ENCODE measurements at regions not wholly inside any gene's neighbourhood (a gene's known extent, or its start where the extent isn't known, plus 50 kb on each side); places are given as distances from the start of the nearest gene placed in this dataset.
"Not testable (repeated sequence)": the region's sequence is repeated elsewhere in the genome, so short reads cannot be mapped to it uniquely, and the experiment has no call there.

DNA sequence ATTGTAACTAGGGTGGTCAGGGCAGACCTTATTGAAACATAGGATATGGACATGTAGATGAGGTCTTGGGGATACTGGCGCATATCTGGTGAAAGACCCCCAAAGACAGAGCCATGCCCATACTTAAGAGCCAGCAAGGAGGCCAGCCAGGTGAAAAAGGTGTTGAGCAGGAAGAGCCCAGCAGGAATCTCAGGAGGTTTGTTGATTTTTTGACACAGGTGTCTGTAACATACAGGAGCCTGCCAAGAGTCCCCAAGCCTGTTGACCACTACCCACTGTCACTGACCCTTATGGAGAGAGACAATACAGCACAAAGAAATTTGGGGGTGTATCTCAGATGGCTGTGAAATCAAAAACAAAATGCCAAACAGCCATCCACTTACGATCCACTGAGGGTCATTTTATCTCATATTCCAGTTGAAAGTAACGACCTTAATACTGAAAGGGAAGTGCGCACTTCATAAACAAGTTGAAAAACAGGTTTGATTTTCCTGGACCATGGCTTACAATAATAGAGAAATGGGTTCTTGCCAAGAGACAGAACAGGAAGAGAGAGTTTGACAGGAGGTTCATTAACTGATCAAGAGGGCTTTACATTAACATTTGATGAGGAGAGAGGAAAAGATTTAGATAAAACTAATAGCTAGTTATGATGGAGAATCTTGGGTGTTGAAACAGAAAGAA, 163.6 kb downstream of the GLUL start:
- no peak for DNase-seq (ENCODE audit: low read depth in 1 of 2, low spot score in 1 of 2)
- Histone ChIP-seq H3K4me3 (replicated peaks; ENCODE audit: insufficient read depth, low read length) (no peak overlapping the region), H3K27ac (replicated peaks) (no peak overlapping the region), H3K27me3 (ENCODE audit: insufficient read depth, poor library complexity, severe bottlenecking) (no peaks in the 10 kb centered on the region)
- TF ChIP-seq POLR2AphosphoS5 (IDR thresholded peaks at IDR 0.05; ENCODE audit: low read depth), result no peak
- TF ChIP-seq, protein P1, sequence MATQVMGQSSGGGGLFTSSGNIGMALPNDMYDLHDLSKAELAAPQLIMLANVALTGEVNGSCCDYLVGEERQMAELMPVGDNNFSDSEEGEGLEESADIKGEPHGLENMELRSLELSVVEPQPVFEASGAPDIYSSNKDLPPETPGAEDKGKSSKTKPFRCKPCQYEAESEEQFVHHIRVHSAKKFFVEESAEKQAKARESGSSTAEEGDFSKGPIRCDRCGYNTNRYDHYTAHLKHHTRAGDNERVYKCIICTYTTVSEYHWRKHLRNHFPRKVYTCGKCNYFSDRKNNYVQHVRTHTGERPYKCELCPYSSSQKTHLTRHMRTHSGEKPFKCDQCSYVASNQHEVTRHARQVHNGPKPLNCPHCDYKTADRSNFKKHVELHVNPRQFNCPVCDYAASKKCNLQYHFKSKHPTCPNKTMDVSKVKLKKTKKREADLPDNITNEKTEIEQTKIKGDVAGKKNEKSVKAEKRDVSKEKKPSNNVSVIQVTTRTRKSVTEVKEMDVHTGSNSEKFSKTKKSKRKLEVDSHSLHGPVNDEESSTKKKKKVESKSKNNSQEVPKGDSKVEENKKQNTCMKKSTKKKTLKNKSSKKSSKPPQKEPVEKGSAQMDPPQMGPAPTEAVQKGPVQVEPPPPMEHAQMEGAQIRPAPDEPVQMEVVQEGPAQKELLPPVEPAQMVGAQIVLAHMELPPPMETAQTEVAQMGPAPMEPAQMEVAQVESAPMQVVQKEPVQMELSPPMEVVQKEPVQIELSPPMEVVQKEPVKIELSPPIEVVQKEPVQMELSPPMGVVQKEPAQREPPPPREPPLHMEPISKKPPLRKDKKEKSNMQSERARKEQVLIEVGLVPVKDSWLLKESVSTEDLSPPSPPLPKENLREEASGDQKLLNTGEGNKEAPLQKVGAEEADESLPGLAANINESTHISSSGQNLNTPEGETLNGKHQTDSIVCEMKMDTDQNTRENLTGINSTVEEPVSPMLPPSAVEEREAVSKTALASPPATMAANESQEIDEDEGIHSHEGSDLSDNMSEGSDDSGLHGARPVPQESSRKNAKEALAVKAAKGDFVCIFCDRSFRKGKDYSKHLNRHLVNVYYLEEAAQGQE (IDR thresholded peaks at IDR 0.05; ENCODE audit: insufficient replicate concordance, low read depth), result no peak

DNA sequence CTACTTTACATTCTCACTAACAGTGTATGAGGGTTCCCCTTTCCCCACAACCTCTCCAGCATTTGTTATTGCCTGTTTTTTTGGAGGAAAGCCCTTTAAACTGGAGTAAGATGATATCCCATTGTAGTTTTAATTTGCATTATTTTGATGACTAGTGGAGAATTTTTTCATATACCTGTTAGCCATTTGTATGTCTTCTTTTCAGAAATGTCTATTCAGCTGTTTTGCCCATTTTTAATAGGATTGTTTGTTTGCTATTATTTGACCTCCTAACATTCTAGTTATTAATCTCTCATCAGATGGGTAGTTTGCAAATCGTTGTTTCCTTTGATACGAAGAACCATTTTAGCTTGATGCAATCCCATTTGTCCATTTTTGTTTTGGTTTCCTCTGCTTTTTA, 165.0 kb downstream of the GLUL start:
- H3K27ac ChIP-seq (replicated peaks), result no peak overlapping the region
- no peaks in the 10 kb centered on the region for H3K27me3 ChIP-seq (ENCODE audit: insufficient read depth, poor library complexity, severe bottlenecking)
- TF ChIP-seq GABPA (IDR thresholded peaks at IDR 0.05; ENCODE audit: low read depth), result no peak
- TF ChIP-seq, protein P1 (IDR thresholded peaks at IDR 0.05; ENCODE audit: insufficient replicate concordance, low read depth), result no peak
- no peak for TF ChIP-seq SPI1 (IDR thresholded peaks at IDR 0.05; ENCODE audit: borderline replicate concordance, low read depth)
- TF ChIP-seq POLR2AphosphoS5 (IDR thresholded peaks at IDR 0.05; ENCODE audit: low read depth), result no peak
- TF ChIP-seq, protein P2, sequence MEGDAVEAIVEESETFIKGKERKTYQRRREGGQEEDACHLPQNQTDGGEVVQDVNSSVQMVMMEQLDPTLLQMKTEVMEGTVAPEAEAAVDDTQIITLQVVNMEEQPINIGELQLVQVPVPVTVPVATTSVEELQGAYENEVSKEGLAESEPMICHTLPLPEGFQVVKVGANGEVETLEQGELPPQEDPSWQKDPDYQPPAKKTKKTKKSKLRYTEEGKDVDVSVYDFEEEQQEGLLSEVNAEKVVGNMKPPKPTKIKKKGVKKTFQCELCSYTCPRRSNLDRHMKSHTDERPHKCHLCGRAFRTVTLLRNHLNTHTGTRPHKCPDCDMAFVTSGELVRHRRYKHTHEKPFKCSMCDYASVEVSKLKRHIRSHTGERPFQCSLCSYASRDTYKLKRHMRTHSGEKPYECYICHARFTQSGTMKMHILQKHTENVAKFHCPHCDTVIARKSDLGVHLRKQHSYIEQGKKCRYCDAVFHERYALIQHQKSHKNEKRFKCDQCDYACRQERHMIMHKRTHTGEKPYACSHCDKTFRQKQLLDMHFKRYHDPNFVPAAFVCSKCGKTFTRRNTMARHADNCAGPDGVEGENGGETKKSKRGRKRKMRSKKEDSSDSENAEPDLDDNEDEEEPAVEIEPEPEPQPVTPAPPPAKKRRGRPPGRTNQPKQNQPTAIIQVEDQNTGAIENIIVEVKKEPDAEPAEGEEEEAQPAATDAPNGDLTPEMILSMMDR (IDR thresholded peaks at IDR 0.05; ENCODE audit: insufficient read depth, low read length), result no peak
- DNase-seq (ENCODE audit: low read depth in 1 of 2, low spot score in 1 of 2), result no peak
- H3K4me3 ChIP-seq (replicated peaks; ENCODE audit: insufficient read depth, low read length), result no peak overlapping the region

DNA sequence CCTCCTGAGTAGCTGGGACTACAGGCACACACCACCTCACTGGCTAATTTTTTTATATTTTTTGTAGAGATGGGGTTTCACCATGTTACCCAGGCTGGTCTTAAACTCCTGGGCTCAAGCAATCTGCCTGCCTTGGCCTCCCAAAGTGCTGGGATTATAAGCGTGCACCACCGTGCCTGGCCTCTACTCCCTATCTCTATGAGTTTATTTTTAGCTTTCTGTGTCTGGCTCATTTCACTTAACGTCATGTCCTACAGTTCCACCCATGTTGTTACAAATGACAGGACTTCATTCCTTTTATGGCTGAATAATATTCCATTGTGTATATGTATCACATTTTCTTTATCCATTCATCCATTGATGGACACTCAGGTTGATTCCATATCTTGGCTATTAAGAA, 164.2 kb upstream of the ZNF648 start:
- not testable (repeated sequence) for H3K4me3 ChIP-seq (replicated peaks; ENCODE audit: insufficient read depth, low read length); H3K27me3 ChIP-seq (ENCODE audit: insufficient read depth, poor library complexity, severe bottlenecking); DNase-seq (ENCODE audit: low read depth in 1 of 2, low spot score in 1 of 2); H3K27ac ChIP-seq (replicated peaks)

GRCh38 chr1:182221990-182222389, 160.5 kb upstream of the ZNF648 start:
- H3K27me3 ChIP-seq (ENCODE audit: insufficient read depth, poor library complexity, severe bottlenecking); H3K4me3 ChIP-seq (replicated peaks; ENCODE audit: insufficient read depth, low read length); DNase-seq (ENCODE audit: low read depth in 1 of 2, low spot score in 1 of 2); H3K27ac ChIP-seq (replicated peaks): not testable (repeated sequence)

DNA sequence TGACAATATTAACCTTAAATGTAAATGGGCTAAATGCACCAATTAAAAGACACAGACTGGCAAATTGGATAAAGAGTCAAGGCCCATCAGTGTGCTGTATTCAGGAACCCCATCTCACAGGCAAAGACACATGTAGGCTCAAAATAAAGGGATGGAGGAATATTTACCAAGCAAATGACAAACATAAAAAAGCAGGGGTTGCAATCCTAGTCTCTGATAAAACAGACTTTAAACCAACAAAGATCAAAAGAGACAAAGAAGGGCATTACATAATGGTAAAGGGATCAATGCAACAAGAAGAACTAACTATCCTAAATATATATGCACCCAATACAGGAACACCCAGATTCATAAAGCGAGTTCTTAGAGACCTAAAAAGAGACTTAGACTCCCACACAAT, 159.9 kb upstream of the ZNF648 start:
- H3K4me3 ChIP-seq (replicated peaks; ENCODE audit: insufficient read depth, low read length); DNase-seq (ENCODE audit: low read depth in 1 of 2, low spot score in 1 of 2); H3K27ac ChIP-seq (replicated peaks); H3K27me3 ChIP-seq (ENCODE audit: insufficient read depth, poor library complexity, severe bottlenecking): not testable (repeated sequence)

DNA sequence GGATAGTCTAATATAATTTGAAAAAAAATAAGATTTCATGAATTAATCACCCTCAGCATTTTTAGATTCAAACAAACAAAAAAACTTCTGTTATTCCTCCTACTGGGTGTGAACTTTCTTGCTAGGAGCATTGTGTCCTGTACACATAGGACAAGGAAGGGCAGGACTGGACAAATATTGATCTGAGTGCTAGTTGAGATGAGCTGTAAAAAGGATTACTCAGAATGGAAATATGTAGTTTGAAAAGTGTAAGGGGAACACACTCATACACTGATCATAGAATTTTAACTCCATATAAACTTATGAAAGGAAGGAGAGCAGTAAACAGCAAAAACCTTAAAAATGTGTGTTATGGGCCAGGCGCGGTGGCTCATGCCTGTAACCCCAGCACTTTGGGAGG, 156.5 kb upstream of the ZNF648 start:
- DNase-seq (ENCODE audit: low read depth in 1 of 2, low spot score in 1 of 2), result no peak
- TF ChIP-seq POLR2AphosphoS5 (IDR thresholded peaks at IDR 0.05; ENCODE audit: low read depth) (no peak), SPI1 (IDR thresholded peaks at IDR 0.05; ENCODE audit: borderline replicate concordance, low read depth) (no peak), GABPA (IDR thresholded peaks at IDR 0.05; ENCODE audit: low read depth) (no peak)
- TF ChIP-seq, protein P1 (IDR thresholded peaks at IDR 0.05; ENCODE audit: insufficient replicate concordance, low read depth), result no peak
- TF ChIP-seq, protein P2 (IDR thresholded peaks at IDR 0.05; ENCODE audit: insufficient read depth, low read length), result no peak
- Histone ChIP-seq H3K27me3 (ENCODE audit: insufficient read depth, poor library complexity, severe bottlenecking) (no peaks in the 10 kb centered on the region), H3K27ac (replicated peaks) (no peak overlapping the region), H3K4me3 (replicated peaks; ENCODE audit: insufficient read depth, low read length) (no peak overlapping the region)
